ENCODE measurements at regions not wholly inside any gene's neighbourhood (a gene's known extent, or its start where the extent isn't known, plus 50 kb on each side); places are given as distances from the start of the nearest gene placed in this dataset.

DNA sequence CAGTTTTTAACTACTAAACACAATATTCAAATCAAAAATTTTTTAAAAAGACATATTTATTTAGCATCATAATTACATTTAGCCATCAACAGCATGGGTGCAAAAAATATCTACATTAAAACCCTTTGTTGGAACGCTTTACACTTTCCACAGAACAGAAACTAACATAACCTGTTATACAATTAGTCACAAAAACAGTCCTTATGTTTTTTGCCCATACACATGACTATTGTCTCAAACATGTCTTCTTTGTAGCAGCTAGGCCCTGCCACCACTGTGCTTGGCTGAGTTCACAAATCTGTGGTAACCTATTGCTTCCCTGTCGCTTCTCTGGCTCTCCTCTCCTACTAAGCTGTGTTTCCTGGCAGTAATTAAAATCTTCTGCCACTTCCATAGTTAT is 1350.0 kb upstream of the ADGRL2 start:
- DNase-seq, result no peak

DNA sequence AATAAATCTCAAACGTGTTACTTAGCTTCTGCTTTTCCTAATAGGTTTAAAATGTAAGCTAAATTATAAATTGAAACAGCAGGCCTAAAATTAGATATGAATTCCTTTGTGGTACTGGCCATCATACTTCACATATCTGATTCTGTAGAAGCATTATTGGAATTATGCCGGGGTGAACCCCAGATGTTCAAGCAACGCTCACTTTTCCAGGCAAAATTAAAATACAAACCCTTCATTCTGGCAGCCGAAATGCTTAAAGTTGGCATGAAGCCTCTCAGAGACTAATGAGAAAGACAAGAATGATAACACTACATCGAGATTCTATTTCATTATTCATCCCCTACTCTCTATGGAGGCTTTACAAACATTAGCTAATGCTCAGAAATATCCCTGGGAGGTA is 1352.7 kb upstream of the ADGRL2 start:
- no peak for DNase-seq

DNA sequence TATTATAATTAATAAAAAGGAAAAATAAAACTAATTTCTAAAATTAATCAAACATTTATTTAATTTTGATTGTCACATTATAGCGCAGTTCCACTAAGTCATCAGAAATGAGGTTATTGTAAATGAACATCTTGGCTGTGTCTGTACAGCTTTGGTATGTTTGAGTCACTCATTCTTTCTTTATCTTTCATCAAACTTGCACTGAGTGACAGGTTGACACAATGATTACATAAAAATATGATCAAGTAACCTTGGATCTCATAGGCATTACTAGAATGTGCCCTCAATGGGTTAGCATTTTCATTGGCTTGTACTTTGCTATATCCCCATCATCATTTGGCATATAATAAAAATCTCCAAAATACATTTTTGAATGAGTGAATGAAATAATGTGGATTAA is 1353.2 kb upstream of the ADGRL2 start:
- no peak for DNase-seq

DNA sequence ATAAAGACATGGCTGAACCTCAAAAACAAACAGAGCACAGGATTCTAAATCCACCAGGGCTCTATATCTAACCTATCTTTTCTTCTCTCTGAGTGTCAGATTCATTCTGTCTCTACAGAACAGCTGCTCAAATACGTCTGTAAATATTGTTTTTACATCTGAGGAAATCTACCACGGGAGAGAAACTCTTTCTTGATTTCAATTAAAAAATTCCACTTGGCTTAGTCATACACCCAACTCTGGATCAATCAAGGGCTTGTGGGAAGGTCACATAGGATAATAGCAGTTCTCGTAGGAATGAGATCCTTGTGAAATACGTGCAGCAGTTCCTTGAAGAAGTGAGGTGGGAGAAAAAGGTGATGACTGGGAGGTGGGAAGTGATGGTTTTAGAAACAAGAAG is 1355.7 kb upstream of the ADGRL2 start:
- no peak for DNase-seq

DNA sequence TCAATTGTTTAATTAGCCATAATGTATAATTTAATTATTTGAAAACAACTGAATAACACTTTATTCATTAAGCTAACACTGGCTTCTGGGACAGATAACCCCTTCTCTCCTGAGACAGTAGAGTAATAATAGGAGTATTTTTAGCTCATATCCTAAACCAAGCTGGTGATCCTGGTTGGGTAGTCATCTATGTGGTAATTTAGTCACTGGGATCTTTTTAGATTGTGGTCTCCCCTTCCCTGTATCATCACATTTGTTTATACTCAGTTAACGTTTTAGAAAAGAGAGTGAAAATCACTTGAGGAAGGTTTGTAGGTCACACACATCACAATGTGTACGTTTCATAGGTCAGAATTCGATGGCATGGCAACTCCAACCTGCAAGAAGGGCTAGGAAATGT is 1356.6 kb upstream of the ADGRL2 start:
- no peak for DNase-seq

DNA sequence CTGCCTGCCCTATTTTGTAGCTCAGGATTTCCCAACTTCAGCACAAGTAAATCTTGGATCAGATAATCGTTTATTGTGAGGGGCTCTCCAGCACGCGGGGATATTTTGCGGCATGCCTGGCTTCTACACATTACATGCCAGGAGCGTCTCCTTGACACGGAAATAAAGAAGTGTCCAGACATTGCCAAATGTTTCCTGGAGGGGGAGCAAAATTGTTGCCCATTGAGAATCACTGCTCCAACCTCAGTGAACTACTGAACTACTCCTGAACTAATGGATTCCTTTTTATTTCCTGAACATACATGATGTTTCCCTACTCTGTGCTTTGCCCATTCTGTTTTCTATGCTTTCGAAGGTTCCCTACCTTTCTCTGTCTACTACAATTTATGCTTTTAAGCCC is 1359.1 kb upstream of the ADGRL2 start:
- no peak for DNase-seq

DNA sequence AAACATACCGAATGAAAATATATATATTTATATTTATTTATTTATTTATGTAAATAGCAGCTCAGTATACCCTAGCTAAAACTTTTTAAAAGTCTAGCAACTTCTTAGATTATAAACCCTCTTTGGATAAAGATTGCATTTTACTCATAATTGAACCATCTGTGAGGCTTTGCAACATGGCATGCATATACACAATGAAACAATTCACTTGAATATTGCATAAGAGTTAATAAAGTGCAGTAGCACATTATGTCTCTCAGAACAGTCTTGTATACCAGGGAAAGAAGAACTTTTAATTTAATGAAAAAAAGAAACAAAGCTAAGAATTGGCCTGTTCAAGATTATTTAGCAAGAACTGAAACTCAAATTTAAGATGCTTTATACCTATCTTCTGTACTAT is 1363.9 kb upstream of the ADGRL2 start:
- no peak for DNase-seq

DNA sequence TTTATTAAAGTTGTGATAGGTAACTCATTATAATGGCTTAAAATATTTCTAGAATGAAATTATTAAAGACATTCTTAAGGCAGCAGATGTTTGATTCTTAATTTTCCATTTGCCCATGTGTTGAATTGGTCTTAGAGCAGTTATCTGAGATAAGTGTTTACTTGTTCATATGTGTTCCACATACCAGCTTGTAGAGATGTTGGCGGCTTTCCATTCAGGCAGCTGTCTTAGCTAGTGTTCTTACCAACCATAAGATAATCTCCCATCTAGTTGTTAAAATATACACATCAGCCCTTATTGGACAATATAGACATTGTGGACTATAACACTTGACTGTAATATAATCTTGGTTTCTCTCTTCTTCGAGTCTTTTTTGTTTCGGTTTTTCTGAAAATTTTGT is 1372.9 kb upstream of the ADGRL2 start:
- no peak for DNase-seq

DNA sequence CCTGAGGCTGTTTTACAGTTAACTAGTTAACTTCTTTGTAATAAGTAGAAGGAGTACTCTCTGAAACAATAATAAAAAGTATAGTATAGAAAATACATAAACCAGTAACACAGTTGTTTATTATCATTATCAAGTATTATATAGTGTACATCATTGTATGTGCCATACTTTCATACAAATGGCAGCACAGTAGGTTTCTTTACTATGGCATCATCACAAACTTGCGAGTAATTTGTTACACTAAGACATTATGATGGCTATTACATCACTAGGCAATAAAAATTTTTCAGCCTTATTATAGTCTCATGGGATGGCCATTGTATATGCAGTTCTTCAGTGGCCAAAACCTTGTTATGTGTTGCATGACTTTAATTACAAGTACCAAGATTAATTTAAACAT is 1376.5 kb upstream of the ADGRL2 start:
- DNase-seq, result no peak

DNA sequence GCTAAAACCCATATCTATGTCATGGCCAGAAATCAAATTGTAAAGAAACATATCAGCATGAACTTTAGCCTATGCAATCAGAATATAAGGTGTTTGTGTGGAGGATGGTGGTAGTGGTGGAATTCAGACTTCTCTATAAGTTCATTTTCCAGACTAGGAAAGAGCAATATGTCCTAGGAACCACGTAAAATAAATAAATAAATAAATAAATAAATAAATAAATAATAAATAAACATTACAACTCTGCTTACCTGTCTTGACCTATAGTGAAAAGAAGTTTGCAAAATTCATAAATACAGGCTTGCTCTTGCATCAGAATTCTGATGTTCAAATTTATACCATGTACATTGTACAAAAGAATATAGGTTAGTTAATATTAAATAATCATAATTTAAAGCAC is 1382.6 kb upstream of the ADGRL2 start:
- no peak for DNase-seq

DNA sequence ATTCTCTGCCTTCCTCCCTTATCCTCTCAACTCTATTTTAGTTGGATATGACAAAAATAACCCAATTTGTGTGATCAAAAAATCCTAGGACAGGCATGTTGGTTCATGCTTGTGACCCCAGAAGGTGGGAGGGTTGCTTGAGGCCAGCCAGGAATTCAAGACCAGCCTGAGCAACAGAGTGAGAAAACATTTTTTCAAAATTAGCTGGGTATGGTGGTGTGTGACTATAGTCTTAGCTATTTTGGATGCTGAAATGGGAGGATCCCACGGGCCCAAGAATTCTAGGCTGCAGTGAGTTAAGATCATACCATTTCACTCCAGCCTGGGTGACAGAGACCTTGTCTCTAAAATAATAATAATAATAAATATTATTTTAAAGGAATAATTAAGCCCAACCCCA is 1383.1 kb upstream of the ADGRL2 start:
- DNase-seq, result no peak

DNA sequence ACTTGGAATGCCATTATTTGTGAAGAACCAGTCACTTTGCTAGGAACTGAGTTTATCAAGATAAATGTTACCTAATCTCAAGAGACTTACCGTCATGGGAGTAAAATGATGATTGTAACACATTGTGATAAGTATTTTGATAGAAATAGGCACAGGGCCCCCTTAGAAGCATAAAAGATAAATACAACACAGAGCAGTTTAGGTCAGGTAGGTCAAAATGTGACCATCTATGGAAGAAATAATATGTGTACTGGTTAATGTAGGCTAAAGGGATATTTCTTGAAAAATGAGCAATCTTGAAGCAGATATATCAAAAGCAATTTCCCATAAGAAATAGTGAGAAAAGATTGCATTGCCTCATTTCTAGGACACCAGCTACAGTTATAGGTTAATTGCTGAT is 1386.8 kb upstream of the ADGRL2 start:
- no peak for DNase-seq

DNA sequence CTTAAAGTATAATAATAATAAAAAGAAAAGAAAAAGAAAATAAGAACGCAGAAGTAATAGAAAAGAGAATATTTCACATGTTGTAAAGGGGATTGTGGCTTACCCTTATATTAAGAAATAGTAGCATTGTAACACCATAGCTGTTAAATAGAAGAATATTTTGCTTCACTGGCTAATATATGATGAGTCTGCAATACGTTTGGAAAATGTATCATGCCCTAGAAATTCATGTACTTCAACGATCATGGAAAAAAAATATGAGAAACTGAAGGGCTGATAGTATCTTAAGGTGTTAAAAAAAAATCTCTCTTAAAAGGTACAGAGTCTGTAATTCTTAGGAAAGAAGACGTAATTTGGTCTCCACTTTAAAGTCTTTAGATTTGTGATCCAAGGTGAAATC is 1390.5 kb upstream of the ADGRL2 start:
- DNase-seq, result no peak

DNA sequence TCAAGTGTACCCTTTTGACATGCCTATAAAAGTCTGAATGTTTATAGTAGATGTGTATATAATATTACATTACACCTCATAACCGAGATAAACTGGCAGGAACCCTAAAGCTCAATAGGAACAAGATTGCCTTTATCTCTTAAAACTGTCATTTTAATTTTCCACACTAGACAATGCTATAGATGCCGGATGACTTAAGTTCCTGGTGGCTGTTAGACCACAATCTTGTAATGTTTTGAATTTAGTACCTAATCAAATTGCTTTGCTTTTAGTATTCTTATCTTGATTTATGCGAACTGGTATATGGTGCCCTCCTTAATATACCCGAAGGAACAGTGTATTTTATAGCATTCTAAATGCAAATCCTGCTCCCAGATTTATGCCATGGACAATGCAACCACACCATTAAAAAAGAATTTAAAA is 1397.0 kb upstream of the ADGRL4 start:
- no peak for DNase-seq

DNA sequence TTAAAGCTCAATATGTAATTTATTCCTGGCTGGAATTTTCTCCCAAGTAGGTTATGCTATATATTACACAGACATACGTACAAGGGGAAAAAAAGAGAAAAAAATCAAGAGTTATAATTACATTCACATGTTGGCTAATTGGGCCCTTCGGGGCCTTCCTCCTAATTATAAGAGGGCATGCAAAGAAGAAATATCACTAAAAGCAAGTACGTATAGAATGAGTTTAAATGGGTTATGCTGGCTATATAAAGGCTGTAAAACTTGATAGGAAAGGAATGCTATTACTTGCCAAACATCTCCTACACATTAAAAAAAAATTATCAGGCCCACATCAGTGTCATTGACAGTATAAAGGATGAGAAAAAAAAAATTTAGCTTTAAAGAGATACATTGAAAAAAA is 1396.1 kb upstream of the ADGRL4 start:
- DNase-seq, result no peak

DNA sequence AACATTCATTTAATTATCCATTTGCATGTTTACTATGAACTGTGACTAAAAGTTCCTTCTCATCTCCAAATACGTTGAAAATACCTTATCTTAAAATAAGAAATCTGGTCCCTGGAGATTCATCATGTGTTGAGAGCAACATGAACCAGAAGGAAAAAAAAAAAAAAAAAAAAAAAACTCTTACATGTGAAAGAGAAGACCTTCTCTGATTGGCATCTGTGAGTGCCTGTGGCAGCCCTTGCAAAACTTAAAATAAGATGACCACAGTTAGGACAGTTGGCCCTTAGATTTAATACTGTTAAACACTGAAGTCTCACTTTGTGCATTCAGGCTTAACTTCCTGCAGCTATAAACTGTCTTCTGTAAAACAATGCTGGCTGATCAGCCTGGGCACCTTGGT is 1395.2 kb upstream of the ADGRL4 start:
- DNase-seq, result no peak

DNA sequence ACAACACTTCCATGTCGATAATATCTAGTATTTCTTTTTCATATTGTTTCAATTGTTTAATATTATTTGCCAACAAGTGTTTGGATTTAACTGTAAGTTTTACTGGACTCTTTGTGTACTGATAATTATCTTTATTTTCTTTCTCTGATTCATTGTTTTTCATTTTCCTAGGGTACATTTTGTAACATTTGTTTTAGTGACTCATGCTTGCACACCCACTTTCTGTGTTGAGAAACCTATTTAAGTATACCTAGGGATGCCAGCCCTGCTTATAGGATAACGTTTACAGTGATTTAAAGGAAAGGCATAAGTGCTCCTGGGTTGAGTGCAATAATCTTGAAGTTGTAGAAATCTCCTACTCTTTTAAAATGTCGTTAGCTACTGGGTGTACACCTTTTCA is 1386.0 kb upstream of the ADGRL4 start:
- no peak for DNase-seq

DNA sequence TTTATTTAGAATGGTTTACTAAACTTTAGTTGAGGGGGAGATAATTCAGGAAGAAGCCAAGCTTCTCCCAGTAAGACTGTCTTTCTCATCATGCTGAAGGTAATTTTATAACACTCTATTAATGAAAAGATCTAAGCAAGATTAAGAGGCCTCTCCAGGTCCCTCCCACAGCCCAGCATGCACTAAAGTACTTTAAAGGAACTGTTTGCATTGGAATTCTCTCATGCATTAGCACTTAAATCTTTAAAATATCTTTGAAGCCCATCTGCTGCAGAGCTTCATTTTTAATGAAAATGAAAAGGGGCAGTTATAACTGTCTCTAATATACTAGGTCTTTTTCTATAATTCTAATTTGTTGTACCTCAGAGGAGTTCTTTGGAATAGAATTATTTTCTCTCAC is 1379.1 kb upstream of the ADGRL4 start:
- DNase-seq, result no peak

DNA sequence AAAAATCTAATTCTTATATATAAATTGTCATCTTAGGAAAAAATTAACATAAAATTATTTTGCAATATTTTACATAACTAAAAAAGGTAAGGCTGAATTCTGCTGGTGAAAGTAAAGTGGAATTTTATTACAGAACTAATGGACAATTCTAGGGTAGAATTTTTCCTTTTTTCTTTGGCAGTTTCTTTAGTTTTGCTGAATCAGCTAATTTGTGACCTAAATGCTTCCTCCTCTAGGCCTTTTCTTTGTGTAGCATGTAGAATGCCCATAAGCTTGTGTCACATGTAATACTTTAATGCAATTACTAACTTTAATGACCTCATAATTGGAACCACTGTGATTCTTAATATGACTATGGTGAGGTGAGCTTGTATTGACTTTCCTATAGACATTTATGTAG is 1378.4 kb upstream of the ADGRL4 start:
- no peak for DNase-seq

DNA sequence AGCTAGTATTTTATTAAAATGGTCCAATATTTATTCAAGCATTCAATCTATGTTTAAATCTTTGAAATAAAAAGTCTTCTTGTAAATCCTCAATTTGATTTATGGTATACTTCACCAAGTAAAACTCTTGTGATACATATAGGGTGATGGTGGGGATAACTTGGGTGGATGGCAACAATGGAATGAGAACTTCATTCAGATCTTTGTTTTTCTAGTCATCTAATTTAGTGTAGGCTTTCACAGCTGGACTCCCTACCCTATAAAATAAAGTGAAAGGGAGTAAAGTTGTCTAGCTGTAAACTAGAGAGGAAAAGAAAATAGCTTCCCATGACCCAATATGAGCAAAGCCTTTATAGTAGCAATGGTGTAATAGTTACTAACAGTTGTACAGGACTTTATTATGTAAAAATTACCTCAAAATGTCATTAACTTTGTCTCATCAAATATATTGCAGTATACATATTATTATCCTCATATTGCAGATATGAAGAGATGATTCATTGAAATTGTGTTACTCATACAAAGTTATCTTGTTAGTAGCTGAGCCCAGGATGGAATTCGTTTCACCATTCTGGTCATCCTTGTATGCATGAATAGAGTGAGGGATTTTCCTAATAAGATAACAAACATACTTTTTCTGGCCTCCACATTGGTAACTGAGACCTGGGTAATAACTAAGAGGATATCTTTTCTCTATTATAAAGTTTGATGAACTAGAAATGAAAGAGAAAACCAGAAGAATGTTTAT is 1377.7 kb upstream of the ADGRL4 start:
- no peak for DNase-seq

DNA sequence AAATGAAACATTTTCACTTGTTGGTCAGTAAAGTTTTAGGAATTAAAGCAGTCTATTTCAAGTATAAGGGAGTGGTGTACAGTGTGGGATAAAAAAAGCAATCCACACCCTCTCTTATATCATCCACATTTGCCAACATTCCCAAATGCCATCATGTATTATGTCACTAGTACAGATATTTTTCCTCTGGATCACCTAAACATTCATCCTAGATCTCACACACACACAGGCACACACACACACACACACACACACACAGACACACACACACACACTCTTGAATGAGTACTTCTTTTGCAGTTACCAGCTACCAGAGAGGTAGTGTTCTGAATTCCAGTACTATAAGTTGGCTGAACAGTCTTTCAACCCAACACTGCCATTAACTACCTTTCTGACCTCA is 1369.1 kb upstream of the ADGRL4 start:
- DNase-seq, result no peak

DNA sequence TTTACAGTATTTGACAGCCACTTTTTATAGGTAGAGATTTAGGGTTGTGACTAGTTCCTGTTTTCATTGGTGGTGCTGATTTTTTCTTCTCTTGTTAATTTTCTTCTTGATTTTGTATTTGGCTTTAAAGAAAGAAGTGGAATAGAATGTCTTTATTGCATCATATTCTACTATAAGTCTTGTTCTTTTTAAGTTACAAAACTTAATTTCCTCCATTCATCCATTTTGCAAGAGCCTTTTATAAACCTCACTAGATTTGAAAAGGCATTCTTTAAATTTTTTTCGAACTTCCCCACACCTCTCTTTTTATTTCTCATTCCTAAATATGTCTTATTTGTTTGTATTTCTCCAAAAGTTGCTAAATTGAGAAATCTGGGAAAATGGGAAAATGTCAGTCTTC is 1368.6 kb upstream of the ADGRL4 start:
- DNase-seq, result no peak

DNA sequence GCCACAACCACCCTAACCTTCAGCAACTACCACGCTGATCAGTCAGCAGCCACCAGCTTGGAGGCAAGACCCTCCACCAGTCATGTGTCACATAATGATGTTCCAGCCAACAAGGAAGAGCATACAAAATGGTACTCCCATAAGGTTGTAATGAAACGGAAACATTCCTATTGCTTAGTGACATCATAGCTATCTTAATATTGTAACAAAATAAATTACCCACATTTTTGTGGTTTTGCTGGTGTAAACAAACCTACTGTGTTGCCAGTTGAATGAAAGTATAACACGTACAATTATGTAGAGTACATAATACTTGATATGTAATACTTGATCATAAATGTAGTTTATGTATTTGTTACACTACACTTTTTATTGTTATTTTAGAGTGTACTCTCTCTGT is 1363.2 kb upstream of the ADGRL4 start:
- DNase-seq, result no peak

DNA sequence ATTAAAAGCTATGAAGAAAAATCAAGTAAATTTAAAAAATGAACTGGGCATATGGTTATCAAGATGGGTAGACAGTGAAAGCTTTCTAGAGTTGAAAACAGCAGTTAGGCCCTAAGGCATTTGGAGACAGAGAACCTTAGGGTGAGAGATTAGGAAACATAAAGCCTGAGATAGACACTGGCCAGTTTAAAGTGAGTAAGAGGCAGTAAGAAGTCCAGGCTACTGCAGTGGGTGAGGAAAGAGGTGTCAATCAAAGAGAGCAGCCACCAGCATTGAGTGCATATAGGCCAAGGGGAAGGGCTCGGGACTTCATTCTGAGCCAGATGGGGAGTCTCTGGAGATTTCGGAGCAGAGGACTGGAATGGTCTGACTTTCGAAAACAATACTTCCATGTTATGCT is 1360.5 kb upstream of the ADGRL4 start:
- no peak for DNase-seq

DNA sequence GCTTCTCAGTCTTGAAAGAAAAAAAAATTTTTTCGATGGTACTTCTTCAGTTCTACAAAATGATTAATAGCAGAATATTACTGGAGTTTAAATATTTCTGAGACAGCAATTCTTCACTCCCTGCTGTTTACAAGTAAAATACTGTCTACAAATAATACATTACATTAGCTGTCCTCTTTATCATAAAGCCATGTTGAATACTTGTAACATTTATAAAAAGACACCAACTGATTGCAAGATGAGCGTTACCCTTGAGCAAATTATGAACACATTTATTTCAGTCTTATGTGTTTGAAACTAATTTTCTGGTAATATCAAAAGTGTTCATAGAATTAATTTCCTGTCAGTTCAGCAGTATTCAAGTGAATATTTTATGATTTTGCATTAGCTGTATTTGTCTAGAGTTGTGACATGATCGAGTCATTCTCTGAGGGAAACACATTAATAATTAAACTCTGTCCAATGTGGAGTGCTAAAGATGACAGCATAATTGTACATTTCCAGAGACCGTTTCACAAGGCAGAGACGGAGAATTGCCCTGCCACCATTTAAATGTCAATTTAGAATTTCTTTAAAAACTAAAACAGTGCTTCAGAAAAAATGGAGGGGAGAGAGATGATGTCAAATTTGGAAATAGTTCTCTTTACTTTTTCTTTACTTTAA is 1359.0 kb upstream of the ADGRL4 start:
- no peak for DNase-seq
